SK-N-MC (cell line): ENCODE measurements at regions not wholly inside any gene's neighbourhood (a gene's known extent, or its start where the extent isn't known, plus 50 kb on each side); places are given as distances from the start of the nearest gene placed in this dataset.

Source experiments
- EZH2 ChIP-seq: fragments of 200-600 bp; sonication (generic); IDR thresholded peaks from one replicate; pipeline ENCODE4 v1.6.1; 2017; ENCODE audit warnings: antibody characterized with exemption
- POLR2AphosphoS5 ChIP-seq: IDR thresholded peaks from 2 replicates; pipeline ENCODE4 v1.6.1; 2012; ENCODE audit warnings: mild to moderate bottlenecking, low read depth, low read length, borderline replicate concordance

DNA sequence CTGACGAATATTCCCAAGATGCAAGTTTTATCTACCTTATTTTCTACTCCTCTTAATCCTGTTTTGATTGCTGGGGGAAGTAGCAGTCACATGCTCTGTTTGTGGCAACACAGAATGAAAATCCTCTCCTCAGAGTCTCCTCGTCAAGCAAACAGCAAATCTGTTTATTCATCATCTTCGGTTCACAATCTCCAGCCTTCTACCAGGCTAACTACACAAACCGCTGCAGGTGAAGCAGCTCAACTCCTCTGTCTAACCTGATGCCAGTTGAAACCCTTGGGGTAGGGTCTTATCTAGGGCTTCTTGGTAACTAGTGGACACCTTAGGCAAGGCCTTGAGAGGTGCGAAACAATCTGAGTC, 91.0 kb downstream of the SIPA1L2 start:
- no peak for TF ChIP-seq POLR2AphosphoS5
- no peak for TF ChIP-seq EZH2
